H1 (cell line): ENCODE measurements at regions not wholly inside any gene's neighbourhood (a gene's known extent, or its start where the extent isn't known, plus 50 kb on each side); places are given as distances from the start of the nearest gene placed in this dataset.

Experiments
- CTCF ChIA-PET: fragments of 300-600 bp; sonication (Branson Sonifier 250); formaldehyde crosslinking; loops from one replicate; lab custom pipeline; 2021; ENCODE audit not compliant: partially characterized antibody; lab: Charles Lee
- POLR2A ChIA-PET: fragments of 300-600 bp; sonication (Branson Sonifier 250); formaldehyde crosslinking; loops from one replicate; lab custom pipeline; 2021; ENCODE audit warnings: inconsistent platforms; ENCODE audit not compliant: partially characterized antibody; lab: Charles Lee
- DNase-seq, 2 experiments: peaks; one replicate each; pipeline versions ENCODE4 v3.0.0 to v3.0.0-alpha.2; 2010 to 2022; ENCODE audit warnings: low spot score in 2 of 2, low read depth in 1 of 2, mixed read lengths in 1 of 2
- FAIRE-seq: peaks from 2 replicates; lab custom pipeline; 2011; peaks lifted over from hg19 to GRCh38; lab: Jason Lieb, UNC
- H2AFZ ChIP-seq: 2 replicates; pipeline ENCODE4 v1.8.1; 2012; ENCODE audit warnings: low read length, inconsistent platforms
- H2AK5ac ChIP-seq: 2 replicates; pipeline ENCODE4 v1.6.1; 2013; ENCODE audit warnings: low read depth, low read length
- H2BK120ac ChIP-seq: replicated peaks from 2 replicates; pipeline ENCODE3; 2013; ENCODE audit warnings: low read depth, low read length, inconsistent platforms
- H2BK12ac ChIP-seq: 2 replicates; pipeline ENCODE4 v1.6.1; 2013; ENCODE audit warnings: low read depth, low read length
- H2BK15ac ChIP-seq: 2 replicates; pipeline ENCODE4 v1.6.1; 2013; ENCODE audit warnings: low read length
- H2BK20ac ChIP-seq: 2 replicates; pipeline ENCODE4 v1.6.1; 2013; ENCODE audit warnings: low read length
- H2BK5ac ChIP-seq: 2 replicates; pipeline ENCODE4 v1.6.1; 2013; ENCODE audit warnings: low read depth, low read length
- H3K14ac ChIP-seq: 2 replicates; pipeline ENCODE4 v1.6.1; 2013; ENCODE audit warnings: inconsistent platforms; ENCODE audit not compliant: insufficient read length
- H3K18ac ChIP-seq: 2 replicates; pipeline ENCODE4 v1.6.1; 2013; ENCODE audit warnings: low read length; ENCODE audit errors: extremely low read depth
- H3K23ac ChIP-seq: 2 replicates; pipeline ENCODE4 v1.6.1; 2013; ENCODE audit warnings: inconsistent platforms; ENCODE audit not compliant: insufficient read length
- H3K23me2 ChIP-seq: 2 replicates; pipeline ENCODE4 v1.6.1; 2013; ENCODE audit warnings: low read depth, low read length
- H3K27ac ChIP-seq: 2 replicates; pipeline ENCODE4 v1.6.1; 2011; ENCODE audit warnings: low read depth, low read length, inconsistent platforms
- H3K27me3 ChIP-seq, 4 experiments: replicated peaks in 1 of 4; 1 replicate in 1 of 4; 2 replicates in 3 of 4; pipeline versions ENCODE4 v1.6.1 to v1.8.1; 2011 to 2013; ENCODE audit warnings: low read length in 3 of 4, mild to moderate bottlenecking in 3 of 4, inconsistent platforms in 2 of 4, mixed read lengths in 2 of 4, moderate library complexity in 1 of 4; ENCODE audit not compliant: control insufficient read depth in 3 of 4, insufficient read depth in 3 of 4; ENCODE audit errors: extremely low read depth in 1 of 4
- H3K36me3 ChIP-seq, 4 experiments: 2 replicates each; pipeline versions ENCODE4 v1.6.1 to v1.8.1; 2011 to 2013; ENCODE audit warnings: mild to moderate bottlenecking in 4 of 4, low read length in 3 of 4, moderate library complexity in 2 of 4, control low read depth in 1 of 4, inconsistent platforms in 1 of 4; ENCODE audit not compliant: insufficient read depth in 4 of 4, control insufficient read depth in 2 of 4
- H3K4ac ChIP-seq: replicated peaks from 2 replicates; pipeline ENCODE3; 2013; ENCODE audit warnings: low read length, low read depth, mixed read lengths, inconsistent platforms; ENCODE audit not compliant: insufficient read length
- H3K4me1 ChIP-seq, 4 experiments: replicated peaks in 1 of 4; 1 replicate in 1 of 4; 2 replicates in 3 of 4; pipeline versions ENCODE4 v1.6.1 to v1.8.1; 2011 to 2013; ENCODE audit warnings: low read length in 3 of 4, inconsistent platforms in 2 of 4, mixed read lengths in 1 of 4; ENCODE audit not compliant: insufficient read depth in 4 of 4, control insufficient read depth in 3 of 4
- H3K4me2 ChIP-seq, 2 experiments: 2 replicates each; pipeline versions ENCODE4 v1.6.1 to v1.8.1; 2011 to 2013; ENCODE audit warnings: low read depth in 2 of 2, low read length in 2 of 2, control low read depth in 1 of 2, inconsistent platforms in 1 of 2, mild to moderate bottlenecking in 1 of 2; ENCODE audit not compliant: insufficient read depth in 1 of 2
- H3K4me3 ChIP-seq, 4 experiments: fragments of 200-600, 300-600 bp in 1 of 4; sonication (generic), shearing (Covaris generic), sonication (Bioruptor Twin) in 1 of 4; 2 replicates each; pipeline versions ENCODE4 v1.5.1 to v1.8.1; 2011 to 2016; ENCODE audit warnings: low read length in 4 of 4, low read depth in 3 of 4, control low read depth in 2 of 4, inconsistent platforms in 2 of 4, mild to moderate bottlenecking in 2 of 4, mixed read lengths in 1 of 4, moderate library complexity in 1 of 4; ENCODE audit not compliant: insufficient read depth in 2 of 4; ENCODE audit errors: extremely low read depth in 1 of 4
- H3K56ac ChIP-seq: replicated peaks from 2 replicates; pipeline ENCODE3; 2013; ENCODE audit warnings: low read depth, mild to moderate bottlenecking, mixed read lengths, low read length, inconsistent platforms; ENCODE audit not compliant: insufficient read length
- H3K79me1 ChIP-seq: 2 replicates; pipeline ENCODE4 v1.6.1; 2013; ENCODE audit warnings: low read depth, low read length, control low read depth
- H3K79me2 ChIP-seq, 2 experiments: 2 replicates each; pipeline versions ENCODE4 v1.6.1 to v1.8.1; 2012 to 2013; ENCODE audit warnings: low read length in 2 of 2, mild to moderate bottlenecking in 2 of 2, inconsistent platforms in 1 of 2; ENCODE audit not compliant: insufficient read depth in 2 of 2, control insufficient read depth in 1 of 2
- H3K9ac ChIP-seq, 4 experiments: replicated peaks in 1 of 4; 1 replicate in 1 of 4; 2 replicates in 3 of 4; pipeline versions ENCODE4 v1.6.1 to v1.8.1; 2011 to 2013; ENCODE audit warnings: low read depth in 3 of 4, low read length in 3 of 4, control low read depth in 2 of 4, mild to moderate bottlenecking in 2 of 4, moderate library complexity in 2 of 4, inconsistent platforms in 1 of 4; ENCODE audit errors: extremely low read depth in 1 of 4
- H3K9me3 ChIP-seq, 2 experiments: 2 replicates each; pipeline versions ENCODE4 v1.6.1 to v1.8.1; 2012 to 2013; ENCODE audit warnings: mild to moderate bottlenecking in 2 of 2, moderate library complexity in 2 of 2, control low read depth in 1 of 2, inconsistent platforms in 1 of 2, low read depth in 1 of 2, low read length in 1 of 2, mixed read lengths in 1 of 2; ENCODE audit not compliant: insufficient read depth in 2 of 2
- H4K20me1 ChIP-seq, 2 experiments: replicated peaks in 1 of 2; 2 replicates each; pipeline versions ENCODE3 to v1.8.1; 2011 to 2013; ENCODE audit warnings: inconsistent platforms in 2 of 2, low read length in 2 of 2, mild to moderate bottlenecking in 1 of 2; ENCODE audit not compliant: insufficient read depth in 2 of 2, control insufficient read depth in 1 of 2
- H4K5ac ChIP-seq: 2 replicates; pipeline ENCODE4 v1.6.1; 2013; ENCODE audit warnings: low read length, low read depth, mixed read lengths, inconsistent platforms; ENCODE audit not compliant: insufficient read length
- H4K8ac ChIP-seq: 2 replicates; pipeline ENCODE4 v1.8.0; 2013; ENCODE audit warnings: mild to moderate bottlenecking, moderate library complexity, low read length, inconsistent platforms; ENCODE audit not compliant: insufficient read depth; ENCODE audit errors: extremely low read depth
- H4K91ac ChIP-seq: replicated peaks from 2 replicates; pipeline ENCODE3; 2013; ENCODE audit warnings: low read length, mixed read lengths, inconsistent platforms; ENCODE audit not compliant: insufficient read length
- GTF2F1 ChIP-seq: IDR thresholded peaks from 2 replicates; pipeline ENCODE4 v1.6.1; 2012; ENCODE audit warnings: low read depth, low read length, improper control_type of control experiment, borderline replicate concordance
- KDM4A ChIP-seq: IDR thresholded peaks from one replicate; pipeline ENCODE4 v1.7.1; 2012; ENCODE audit warnings: low read depth, mild to moderate bottlenecking, moderate library complexity, low read length, inconsistent platforms; ENCODE audit not compliant: severe bottlenecking
- RAD21 ChIP-seq, 2 experiments: IDR thresholded peaks in 1 of 2; conservative IDR thresholded peaks in 1 of 2; 2 replicates each; pipeline ENCODE4 v1.6.1; 2011; ENCODE audit warnings: low read depth in 2 of 2, low read length in 2 of 2, improper control_type of control experiment in 1 of 2, inconsistent platforms in 1 of 2, mild to moderate bottlenecking in 1 of 2, moderate library complexity in 1 of 2
- TAF1 ChIP-seq: IDR thresholded peaks from 2 replicates; pipeline ENCODE4 v1.6.1; 2011; ENCODE audit warnings: mild to moderate bottlenecking, low read depth, low read length
- WGBS, 2 experiments: shearing (Covaris generic) in 1 of 2; methylation state at CpG; one replicate each; pipeline versions ENCODE4 v1.1.6 to v1.1.7; 2013 to 2015; ENCODE audit warnings: low lambda C conversion rate in 2 of 2, mixed read lengths in 2 of 2, inconsistent platforms in 1 of 2, low coverage in 1 of 2, missing lambda C conversion rate in 1 of 2; ENCODE audit not compliant: insufficient replicate concordance in 2 of 2, insufficient coverage in 1 of 2, insufficient read length in 1 of 2; ENCODE audit errors: extremely low coverage in 1 of 2, missing lambda C conversion rate in 1 of 2; 5-methylcytosine and 5-hydroxymethylcytosine counted together
- TF ChIP-seq, protein P1 (sequence below), 3 experiments: IDR thresholded peaks; 1 replicate in 2 of 3; 2 replicates in 1 of 3; pipeline versions ENCODE4 v1.5.1 to v1.6.1; 2011; ENCODE audit warnings: low read length in 3 of 3, mild to moderate bottlenecking in 3 of 3, inconsistent platforms in 2 of 3, low read depth in 1 of 3, moderate library complexity in 1 of 3; ENCODE audit not compliant: insufficient read depth in 1 of 3; ENCODE audit errors: control extremely low read depth in 1 of 3

DNA sequence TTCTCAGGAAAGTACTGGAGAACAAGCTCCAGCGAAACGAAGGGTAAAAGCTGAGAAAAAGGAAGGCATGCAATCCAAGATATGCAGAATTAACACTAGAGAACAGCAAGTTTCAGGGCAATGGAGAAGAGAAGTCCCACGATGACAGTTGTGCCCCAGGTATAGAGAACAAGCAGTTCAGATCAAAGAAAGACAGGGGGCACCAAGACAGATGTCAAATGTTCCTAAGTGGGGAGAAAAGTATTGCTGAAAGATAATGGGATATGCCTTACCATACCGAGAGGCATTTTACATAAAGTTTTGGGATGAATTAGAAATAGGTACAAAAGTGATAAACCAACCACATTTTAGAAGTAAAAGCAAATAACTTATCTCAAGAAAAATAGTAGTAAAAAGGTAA, 79.1 kb upstream of the UBE2E3 start:
- no peak for TF ChIP-seq TAF1
- TF ChIP-seq, protein P1, sequence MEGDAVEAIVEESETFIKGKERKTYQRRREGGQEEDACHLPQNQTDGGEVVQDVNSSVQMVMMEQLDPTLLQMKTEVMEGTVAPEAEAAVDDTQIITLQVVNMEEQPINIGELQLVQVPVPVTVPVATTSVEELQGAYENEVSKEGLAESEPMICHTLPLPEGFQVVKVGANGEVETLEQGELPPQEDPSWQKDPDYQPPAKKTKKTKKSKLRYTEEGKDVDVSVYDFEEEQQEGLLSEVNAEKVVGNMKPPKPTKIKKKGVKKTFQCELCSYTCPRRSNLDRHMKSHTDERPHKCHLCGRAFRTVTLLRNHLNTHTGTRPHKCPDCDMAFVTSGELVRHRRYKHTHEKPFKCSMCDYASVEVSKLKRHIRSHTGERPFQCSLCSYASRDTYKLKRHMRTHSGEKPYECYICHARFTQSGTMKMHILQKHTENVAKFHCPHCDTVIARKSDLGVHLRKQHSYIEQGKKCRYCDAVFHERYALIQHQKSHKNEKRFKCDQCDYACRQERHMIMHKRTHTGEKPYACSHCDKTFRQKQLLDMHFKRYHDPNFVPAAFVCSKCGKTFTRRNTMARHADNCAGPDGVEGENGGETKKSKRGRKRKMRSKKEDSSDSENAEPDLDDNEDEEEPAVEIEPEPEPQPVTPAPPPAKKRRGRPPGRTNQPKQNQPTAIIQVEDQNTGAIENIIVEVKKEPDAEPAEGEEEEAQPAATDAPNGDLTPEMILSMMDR (IDR thresholded peaks at IDR 0.05; ENCODE audit: control extremely low read depth in 1 of 3, insufficient read depth in 1 of 3, low read depth in 1 of 3, low read length in 3 of 3): peak in 1 of 3 experiments; percentile 31; a peak in 1 of 4 replicates
- TF ChIP-seq RAD21 (IDR thresholded peaks at IDR 0.05 in 1 of 2, conservative IDR thresholded peaks at IDR 0.05 in 1 of 2; ENCODE audit: low read depth in 2 of 2, low read length in 2 of 2): 0 out of 4 replicates have a peak, but pooled peaks of 1 of the 2 experiments have one; percentile 4
- TF ChIP-seq GTF2F1: no peak
- TF ChIP-seq KDM4A: no peak
- Histone ChIP-seq H3K18ac (no peak overlapping the region), H3K56ac (no peak overlapping the region), H3K9ac (no peak overlapping the region), H2BK20ac (no peak overlapping the region), H3K4me1 (peaks cover 0 to 7% (median 4%) of the 10 kb centered on the region in 4 experiments; a peak in 3 of 7 replicates), H4K91ac (no peak overlapping the region), H3K27me3 (no peaks in the 10 kb centered on the region), H3K27ac (no peak overlapping the region), H4K5ac (no peak overlapping the region), H3K23me2 (no peaks in the 10 kb centered on the region), H2BK120ac (no peak overlapping the region), H3K4ac (no peak overlapping the region), H2BK5ac (no peak overlapping the region), H3K23ac (no peak overlapping the region), H3K79me2 (no peaks in the 10 kb centered on the region), H3K4me2 (no peak overlapping the region), H3K36me3 (no peaks in the 10 kb centered on the region), H2BK15ac (no peak overlapping the region), H3K4me3 (no peak overlapping the region), H4K20me1 (no peaks in the 10 kb centered on the region), H3K14ac (no peak overlapping the region), H3K9me3 (no peaks in the 10 kb centered on the region), H4K8ac (no peak overlapping the region), H2AK5ac (no peak overlapping the region), H3K79me1 (no peaks in the 10 kb centered on the region), H2BK12ac (no peak overlapping the region), H2AFZ (no peak overlapping the region)
- 88% methylated on average over 4 of the region's 4 CpGs; no CpG with 5 or more reads in 1 of the 2 experiments for WGBS, 2 experiments
- FAIRE-seq (no peak), DNase-seq (no peak)
- CTCF ChIA-PET: interaction anchor here (0.7 to 2.1 kb wide), 5 partner anchors 9 to 59 kb away, joined by 3 to 7 read pairs (median 3); no protein-coding TSS in a partner anchor
- POLR2A ChIA-PET: no interaction called here
